ENCODE measurements at regions not wholly inside any gene's neighbourhood (a gene's known extent, or its start where the extent isn't known, plus 50 kb on each side); places are given as distances from the start of the nearest gene placed in this dataset.

DNA sequence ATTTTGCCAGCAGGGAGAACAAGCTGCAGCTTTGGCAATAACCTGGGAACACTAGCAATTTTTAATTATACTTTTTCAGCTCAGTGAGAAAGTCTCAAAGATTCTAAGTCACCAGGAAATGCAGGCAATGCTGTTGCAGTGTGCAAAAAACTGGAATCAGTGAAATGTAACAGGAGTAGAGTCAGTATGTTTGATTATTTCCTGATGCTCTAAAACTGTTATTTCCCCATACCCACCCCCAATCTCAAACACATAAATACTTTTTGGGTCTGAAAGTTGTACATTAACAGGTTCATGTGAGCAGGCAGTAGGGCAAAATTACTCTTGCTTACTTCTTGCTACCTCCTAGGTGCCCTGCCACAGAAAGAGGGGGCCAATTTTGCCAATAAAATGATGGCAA lies 65.4 kb upstream of the BEND6 start:
- TF ChIP-seq, protein P1, sequence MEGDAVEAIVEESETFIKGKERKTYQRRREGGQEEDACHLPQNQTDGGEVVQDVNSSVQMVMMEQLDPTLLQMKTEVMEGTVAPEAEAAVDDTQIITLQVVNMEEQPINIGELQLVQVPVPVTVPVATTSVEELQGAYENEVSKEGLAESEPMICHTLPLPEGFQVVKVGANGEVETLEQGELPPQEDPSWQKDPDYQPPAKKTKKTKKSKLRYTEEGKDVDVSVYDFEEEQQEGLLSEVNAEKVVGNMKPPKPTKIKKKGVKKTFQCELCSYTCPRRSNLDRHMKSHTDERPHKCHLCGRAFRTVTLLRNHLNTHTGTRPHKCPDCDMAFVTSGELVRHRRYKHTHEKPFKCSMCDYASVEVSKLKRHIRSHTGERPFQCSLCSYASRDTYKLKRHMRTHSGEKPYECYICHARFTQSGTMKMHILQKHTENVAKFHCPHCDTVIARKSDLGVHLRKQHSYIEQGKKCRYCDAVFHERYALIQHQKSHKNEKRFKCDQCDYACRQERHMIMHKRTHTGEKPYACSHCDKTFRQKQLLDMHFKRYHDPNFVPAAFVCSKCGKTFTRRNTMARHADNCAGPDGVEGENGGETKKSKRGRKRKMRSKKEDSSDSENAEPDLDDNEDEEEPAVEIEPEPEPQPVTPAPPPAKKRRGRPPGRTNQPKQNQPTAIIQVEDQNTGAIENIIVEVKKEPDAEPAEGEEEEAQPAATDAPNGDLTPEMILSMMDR (IDR thresholded peaks at IDR 0.05): no peak
- TF ChIP-seq POLR2AphosphoS5 (IDR thresholded peaks at IDR 0.05): no peak

Measured in upper lobe of left lung (tissue), 4 donors.